GM21825 (cell line): ENCODE measurements at regions not wholly inside any gene's neighbourhood (a gene's known extent, or its start where the extent isn't known, plus 50 kb on each side); places are given as distances from the start of the nearest gene placed in this dataset.
"Not testable (repeated sequence)": the region's sequence is repeated elsewhere in the genome, so short reads cannot be mapped to it uniquely, and the experiment has no call there.

Source experiments
- ATAC-seq: cut with Tn5 transposase; IDR thresholded peaks from one replicate; pipeline ENCODE4 v1.9.1; 2021; ENCODE audit warnings: mild to moderate bottlenecking, moderate library complexity; ENCODE audit not compliant: unreplicated experiment

DNA sequence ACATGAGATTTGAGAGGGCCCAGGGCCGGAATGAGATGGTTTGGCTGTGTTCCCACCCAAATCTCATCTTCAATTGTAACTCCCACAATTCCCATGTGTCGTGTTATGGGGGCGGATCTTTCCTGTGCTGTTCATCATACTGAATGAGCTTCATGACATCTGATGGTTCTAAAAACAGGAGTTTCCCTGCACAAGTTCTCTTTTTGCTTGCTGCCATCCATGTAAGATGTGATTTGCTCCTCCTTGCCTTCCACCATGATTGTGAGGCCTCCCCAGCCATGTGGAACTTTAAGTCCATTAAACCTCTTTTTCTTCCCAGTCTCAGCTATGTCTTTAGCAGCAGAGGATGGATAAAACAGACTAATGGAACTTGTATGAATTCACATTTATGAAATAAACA lies 131.9 kb upstream of the ZC3H15 start:
- not testable (repeated sequence) for ATAC-seq

DNA sequence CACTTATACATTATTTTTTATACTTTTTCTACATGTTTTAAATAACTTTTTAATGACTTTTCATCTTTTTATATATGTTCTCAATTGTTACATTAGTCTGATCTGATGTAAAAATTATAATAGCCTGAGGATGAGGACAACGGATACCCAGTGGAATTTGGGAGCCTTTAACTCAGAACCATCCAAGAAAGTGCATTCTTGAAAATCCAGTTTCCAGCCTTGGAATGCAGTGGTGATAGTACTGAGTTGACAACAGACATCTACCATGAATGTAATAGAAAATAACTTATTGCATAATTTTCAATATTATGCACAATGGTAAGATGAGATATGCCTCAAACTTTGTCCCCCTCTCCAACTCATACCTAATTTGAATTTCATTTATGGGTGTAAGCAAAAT lies 120.7 kb upstream of the ZC3H15 start:
- ATAC-seq, result no peak

DNA sequence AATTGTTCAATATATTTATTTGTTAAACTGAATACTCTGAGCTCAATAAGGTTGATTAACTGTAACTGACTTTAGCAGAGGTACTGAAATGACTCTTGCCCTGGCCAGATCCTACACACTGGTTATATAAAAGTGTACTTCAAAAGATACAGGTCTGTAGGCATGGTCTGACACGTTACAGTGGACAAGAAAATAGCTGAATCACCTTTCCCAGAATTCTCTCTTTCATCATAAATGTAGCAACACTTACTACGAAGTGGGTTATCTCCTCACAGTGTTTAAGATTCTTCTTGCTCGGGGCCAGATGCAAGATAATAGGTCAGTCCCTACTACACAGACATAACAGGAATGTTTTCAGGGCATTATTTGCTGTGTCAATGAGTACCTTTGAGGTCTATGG lies 107.0 kb upstream of the ZC3H15 start:
- ATAC-seq, result no peak

DNA sequence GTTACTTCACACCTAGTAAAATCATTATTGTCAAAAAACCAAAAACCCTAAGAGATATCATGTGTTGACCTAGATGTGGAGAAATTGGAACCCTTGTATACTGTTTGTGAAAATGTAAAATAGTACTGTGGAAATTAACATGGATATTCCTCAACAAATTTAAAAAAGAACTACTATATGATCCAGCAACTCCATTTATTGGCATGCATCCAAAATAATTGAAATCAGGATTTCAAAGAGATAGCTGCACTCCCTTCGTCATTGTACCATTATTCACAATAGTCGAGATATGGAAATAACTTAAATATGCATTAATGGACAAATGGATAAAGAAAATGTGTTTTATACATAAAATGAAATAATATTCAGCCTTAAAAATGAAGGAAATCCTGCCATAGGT lies 105.3 kb upstream of the ZC3H15 start:
- ATAC-seq, result no peak

DNA sequence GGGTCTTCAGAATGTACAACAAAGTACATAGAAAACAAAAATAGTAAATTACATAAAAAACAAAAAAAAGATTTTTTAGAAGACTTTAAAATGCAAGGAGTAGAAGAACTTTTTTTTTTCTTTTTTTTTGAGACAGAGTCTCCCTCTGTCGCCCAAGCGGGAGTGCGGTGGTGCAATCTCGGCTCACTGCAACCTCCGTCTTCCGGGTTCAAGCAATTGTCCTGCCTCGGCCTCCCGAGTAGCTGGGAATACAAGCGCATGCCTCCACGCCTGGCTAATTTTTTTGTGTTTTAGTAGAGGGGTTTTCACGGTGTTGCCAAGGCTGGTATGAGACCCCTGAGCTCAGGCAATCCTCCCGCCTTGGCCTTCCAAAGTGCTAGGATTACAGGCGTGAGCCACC lies 104.5 kb upstream of the ZC3H15 start:
- ATAC-seq, result no peak

DNA sequence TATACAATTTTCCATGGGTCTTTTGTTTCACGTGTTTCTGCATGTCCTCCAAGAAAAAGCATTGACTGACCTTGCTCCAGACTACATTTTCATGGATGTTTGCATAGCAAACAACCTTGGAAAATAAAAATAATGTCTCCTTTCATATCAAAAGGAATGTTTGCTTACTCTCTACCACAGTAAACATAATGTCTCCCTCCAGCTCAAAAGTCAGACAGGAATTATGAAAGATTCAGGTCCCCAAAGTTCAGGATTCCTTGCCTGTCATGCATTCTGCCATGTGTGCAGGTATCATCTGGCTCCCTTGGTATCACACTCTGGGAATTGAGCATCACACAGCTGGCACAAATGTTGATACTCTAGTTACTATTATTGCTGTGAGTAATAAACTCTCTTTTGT lies 103.1 kb upstream of the ZC3H15 start:
- no peak for ATAC-seq

DNA sequence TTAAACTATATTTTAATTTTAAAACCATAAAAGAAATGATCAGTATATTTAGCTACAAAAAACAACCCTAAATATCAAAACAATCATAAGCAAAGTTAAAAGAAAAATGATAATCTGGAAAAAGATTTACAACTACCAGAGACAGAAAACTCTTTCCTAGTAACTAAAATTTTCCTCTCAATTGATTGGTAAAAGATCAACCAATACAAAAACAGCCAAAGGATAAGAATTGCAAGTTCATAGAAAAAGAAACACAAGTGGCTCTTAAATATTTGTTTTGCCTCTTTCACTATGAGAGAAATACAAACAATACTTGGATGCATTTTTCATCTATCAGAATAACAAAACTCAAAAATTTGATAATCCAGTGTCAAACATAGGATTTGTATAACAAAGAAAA lies 101.8 kb upstream of the ZC3H15 start:
- no peak for ATAC-seq

DNA sequence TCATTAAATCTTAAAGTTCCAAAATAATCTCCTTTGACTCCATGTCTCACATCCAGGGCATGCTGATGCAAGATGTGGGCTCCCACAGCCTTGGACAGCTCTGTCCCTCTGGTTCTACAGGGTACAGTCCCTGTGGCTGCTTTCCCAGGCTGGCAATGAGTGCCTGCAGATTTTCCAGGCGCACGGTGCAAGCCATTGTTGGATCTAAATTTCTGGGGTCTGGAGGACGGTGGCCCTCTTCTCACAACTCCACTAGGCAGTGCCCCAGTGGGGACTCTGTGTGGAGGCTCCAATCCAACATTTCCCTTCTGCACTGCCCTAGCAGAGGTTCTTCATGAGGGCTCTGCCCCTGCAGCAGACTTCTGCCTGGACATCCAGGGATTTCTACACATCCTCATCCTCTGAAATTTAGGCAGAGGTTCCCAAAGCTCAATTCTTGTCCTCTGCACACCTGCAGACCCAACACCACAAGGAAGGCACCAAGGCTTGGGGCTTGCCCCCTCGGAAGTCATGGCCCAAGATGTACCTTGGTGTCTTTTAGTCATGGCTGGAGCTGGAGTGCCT lies 100.3 kb upstream of the ZC3H15 start:
- not testable (repeated sequence) for ATAC-seq

DNA sequence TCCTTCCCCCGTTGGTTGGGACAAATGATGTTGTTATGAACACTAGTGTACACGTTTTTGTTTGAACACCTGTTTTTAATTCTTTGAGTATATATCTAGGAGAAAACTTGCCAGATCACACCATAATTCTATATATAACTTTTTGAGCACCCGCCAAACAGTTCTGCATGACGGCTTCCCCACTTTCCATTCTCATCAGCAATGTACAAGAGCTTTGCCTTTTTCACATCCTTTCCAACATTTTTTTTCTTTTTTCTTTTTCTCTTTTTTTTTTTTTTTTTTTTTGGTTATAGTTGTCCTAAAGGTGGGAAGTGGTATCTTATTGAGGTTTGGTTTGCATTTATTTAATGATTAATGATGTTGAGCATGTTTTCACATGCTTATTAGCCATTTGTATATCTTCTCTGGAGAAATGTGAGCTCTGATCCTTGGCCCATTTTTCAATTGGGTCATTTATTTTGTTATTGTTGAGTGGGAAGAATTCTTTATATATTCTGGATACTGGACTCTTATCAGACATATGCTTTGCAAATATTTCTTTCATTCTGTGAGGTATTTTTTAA lies 86.9 kb upstream of the ZC3H15 start:
- ATAC-seq, result peak; percentile 94

DNA sequence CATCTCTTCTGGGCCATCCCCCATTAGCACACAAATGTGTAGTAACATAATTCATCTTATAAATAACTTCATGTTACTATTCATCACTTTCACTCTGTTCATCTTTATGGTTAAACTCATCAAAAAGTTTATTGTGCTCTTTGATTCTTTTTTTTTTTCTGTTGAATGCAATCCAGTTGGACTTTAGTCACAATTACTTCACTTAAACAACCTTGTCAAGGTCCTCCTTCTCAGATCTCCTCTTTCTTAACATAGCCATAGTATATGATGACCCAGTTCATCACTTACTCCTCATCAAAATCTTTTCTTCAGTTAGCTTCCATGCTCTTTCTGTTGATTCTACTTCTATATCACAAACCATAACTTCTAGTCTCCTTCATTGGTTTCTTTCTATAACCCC lies 80.2 kb upstream of the ZC3H15 start:
- no peak for ATAC-seq

DNA sequence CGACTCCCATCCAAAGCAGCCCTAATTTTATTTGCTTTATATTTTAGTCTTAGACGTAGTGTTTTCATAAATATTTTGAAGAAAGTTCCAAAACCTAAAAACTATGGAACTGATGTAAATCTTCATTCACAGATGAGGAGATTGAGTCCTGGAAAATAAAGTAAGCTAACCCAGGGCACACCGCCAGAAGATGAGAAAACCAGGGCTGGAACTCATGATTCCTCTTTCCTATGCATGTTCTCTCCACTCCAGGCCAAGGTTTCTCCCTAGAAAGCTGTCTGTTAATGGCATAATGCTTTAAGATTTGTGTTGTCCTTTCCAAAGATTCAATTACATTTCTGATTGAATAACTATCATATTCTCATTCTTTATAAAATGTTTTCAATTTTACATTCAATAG lies 78.4 kb upstream of the ZC3H15 start:
- no peak for ATAC-seq

DNA sequence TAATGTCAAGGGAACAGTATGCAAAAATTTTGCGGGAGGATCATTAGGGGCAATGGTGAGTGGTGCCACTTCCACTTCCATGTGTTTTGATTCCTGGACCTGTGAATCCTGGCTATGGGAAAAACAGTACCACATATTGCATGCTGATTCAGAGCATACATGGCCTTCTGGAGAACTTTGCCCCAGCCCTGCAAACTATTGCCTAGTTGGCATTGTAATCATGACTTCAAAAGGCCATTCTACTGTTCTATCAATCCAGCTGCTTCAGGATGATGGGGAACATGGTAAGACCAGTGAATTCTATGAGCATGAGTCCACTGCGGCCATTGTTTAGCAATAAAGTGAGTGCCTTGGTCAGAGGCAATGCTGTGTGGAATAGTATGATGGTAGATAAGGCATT lies 75.3 kb upstream of the ZC3H15 start:
- no peak for ATAC-seq

DNA sequence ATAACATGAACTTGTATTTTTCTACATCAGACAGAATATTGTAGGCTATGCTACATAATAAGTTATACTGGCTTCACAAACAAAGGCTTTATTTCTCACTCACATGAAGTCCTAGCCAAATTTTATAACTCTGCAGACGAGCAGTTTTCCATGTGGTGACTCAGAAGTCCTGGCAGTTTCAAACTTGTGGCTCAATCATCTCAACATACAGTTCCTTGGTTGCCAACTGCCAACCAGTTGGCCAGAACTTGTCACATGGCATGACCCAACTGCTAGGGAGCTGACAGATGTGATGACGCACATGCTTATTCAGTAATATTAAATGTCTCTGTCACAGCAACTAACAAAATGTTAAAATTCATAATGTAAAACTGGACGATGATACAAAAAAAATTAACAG lies 63.8 kb upstream of the ZC3H15 start:
- no peak for ATAC-seq

DNA sequence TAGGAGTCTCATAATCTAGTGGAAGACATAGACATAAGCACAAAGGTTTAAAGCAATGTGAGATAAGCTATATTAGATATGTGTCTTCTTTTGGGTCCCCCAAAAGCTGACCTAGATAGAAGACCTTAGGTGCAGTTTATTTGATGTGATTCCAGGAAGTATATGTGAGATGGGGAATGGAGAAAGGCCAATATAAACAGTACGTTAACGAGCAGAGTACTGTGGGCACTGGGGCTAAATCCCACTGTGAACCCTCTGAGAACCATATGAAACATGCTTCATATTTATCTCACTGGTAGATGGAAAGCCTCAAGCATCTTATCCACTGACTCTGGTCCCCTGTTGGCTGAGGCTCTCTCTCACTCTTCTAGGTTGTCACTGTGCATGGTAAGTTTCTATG lies 62.6 kb upstream of the ZC3H15 start:
- no peak for ATAC-seq

DNA sequence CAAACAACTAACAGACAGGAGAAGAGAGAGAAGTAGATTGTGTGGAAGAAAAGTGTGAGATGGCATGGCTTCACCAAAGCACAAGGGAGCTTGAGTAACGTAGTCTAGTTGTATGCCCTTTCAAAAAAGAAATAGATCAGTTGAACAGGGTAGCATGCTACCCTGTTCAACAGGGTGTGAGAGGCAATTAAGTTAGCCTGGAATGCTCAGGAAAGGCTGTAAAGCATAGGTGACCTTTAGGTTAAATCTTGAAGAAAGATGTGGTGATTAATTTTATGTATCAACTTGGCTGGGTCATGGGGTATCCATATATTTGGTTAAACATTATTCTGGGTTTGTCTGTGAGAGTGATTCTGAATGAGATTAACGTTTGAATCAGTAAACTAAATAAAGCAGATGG lies 61.8 kb upstream of the ZC3H15 start:
- ATAC-seq, result no peak

DNA sequence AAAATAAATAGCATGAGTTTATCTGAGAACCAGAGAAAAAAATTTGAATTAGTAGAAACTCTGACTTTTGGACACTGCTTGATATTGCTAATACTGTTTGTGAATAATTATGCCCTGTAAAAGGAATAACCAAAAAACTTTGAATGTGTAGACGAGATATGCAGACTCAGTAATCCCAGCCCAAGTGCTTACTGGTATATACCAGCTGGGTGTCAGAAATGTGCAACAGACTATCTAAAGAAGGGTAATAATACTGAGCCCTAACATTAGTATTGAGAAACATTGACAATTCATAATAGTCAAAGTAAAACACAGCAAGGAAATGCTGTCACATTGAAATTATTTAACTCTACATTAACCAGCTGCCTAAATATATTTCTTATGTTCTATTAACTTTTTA lies 60.5 kb upstream of the ZC3H15 start:
- ATAC-seq, result no peak

DNA sequence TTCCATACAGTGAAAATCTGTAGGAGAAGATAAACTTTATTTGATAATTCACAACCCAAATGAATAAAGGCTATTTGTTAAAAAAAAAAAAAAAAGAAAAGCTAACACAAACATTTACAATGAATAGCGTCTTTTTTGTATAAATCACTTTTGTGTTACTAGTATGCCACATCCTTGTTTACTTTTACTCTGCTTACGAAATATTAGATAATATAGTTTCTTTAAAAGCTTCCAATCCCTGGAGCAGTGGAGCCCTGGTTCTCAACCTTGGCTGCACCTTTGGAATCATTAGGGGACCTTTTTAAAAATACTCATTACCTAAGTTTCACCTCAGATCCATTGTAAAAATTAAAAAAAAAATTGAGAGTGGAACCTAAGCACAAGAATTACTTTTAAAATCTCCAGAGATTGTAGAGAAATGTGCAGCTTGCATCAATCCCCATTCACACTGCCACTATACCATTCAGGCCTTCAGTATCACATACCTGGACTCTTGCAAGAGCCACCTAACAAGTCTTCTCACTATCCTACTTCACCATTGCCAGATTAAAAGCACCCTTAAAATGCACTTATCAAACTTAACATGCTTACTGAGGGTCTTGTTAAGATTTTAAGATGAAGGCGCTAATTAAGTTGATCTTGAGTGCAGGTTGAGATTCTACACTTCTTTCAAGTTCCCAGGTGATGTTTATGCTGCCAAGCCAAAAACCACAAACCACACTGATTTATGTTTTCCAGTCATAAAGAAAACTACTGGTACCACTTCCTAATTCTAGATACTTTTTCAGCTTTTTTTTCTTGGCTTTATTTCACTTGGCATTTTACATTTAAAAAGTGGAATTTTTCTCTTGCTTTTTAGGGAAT lies 59.7 kb upstream of the ZC3H15 start:
- peak; percentile 93 for ATAC-seq

DNA sequence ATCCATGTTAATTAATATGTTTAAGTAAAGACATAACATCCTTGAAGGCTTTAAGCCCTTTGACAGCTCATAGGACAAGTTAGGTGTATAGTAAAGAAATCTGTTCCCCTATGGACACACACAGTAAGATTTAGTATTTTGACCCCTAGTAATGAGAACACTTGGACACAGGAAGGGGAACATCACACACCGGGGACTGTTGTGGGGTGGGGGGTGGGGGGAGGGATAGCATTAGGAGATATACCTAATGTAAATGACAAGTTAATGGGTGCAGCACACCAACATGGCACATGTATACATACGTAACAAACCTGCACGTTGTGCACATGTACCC lies 59.1 kb upstream of the ZC3H15 start:
- ATAC-seq, result not testable (repeated sequence)

DNA sequence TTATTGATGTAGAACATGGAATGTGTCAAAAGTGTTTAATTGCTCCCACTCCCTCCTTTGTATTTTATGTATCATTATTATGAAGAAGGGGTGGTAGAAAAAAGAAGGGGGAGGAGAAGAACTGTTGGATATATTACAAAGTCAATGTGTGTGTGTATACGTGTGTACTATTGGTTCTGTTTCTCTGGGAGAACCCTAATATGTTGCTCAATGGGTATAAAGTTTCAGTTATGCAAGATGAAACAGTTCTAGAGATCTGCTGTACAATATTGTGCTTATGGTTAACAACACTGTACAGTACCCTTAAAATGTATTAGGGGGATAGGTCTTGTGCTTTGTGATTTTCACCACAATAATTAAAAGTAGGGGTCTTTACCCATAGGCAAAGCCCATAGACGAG lies 58.1 kb upstream of the ZC3H15 start:
- ATAC-seq, result no peak

DNA sequence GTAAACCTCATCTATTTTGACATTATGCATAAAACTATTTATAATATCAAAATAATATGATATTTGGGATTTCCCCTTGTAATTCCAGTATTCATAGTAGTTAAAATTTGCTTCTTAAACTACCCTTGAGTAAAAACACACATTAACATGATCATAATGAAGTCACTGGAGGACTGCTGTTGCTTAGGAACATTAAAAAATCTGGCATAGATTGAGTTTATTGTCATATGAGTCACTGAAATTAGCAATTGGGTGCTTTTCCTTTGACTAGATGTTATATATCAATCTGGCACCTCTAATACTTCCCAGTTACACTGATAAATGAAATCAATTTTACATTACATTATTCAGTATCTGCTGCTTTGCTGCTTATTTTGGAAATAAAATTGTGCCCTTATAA lies 57.0 kb upstream of the ZC3H15 start:
- ATAC-seq, result no peak

DNA sequence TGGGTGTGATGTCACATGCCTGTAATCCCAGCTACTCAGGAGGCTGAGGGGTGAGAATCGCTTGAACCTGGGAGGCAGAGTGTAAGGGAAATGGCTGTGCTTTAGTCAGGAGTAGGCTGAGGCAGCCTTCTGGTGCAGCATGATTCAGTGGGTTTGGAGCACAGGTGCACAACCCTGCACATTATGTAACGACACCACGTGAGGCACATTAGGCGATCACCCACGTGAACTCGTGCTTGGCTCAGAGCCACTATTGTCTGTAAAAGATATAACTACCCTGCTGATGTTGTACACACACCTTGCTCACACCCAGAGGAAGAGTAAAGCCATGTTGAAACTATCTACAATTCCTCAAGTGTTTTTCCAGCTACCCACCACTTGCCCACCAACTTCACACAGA lies 54.8 kb upstream of the ZC3H15 start:
- ATAC-seq, result no peak

DNA sequence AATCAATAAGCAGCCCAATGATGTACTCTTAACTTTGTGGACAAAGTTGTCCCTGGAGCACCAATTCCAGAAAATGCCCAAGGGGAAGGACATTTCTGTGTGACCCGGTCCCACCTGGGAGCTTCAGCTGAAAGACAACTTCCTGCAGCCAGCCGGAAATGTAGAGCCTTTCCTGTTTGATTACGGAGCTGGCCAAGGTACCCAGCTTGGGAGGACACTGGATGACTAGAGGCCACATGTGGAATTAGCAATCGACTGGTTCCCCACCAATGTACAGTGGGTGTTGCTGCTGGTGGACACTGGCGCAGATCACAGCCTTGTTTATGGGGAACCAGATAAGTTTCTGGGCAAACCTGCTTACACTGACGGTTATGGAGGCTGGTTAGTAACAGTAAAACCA lies 53.0 kb upstream of the ZC3H15 start:
- ATAC-seq, result no peak
